SU-DHL-6 (cell line): ENCODE measurements at regions not wholly inside any gene's neighbourhood (a gene's known extent, or its start where the extent isn't known, plus 50 kb on each side); places are given as distances from the start of the nearest gene placed in this dataset.

ENCODE experiments used
- H2AFZ ChIP-seq: fragments of 200-600 bp; sonication (generic); 2 replicates; pipeline ENCODE4 v1.6.1; 2014; ENCODE audit warnings: low read depth, mild to moderate bottlenecking, moderate library complexity, mixed read lengths, antibody characterized with exemption, low read length; ENCODE audit not compliant: severe bottlenecking
- H3F3A ChIP-seq: fragments of 200-600 bp; shearing (Covaris generic); 2 replicates; pipeline ENCODE4 v1.6.0; 2016; ENCODE audit warnings: antibody characterized with exemption, mild to moderate bottlenecking; ENCODE audit not compliant: insufficient read depth
- H3K27ac ChIP-seq: fragments of 200-600 bp; sonication (generic); 2 replicates; pipeline ENCODE4 v1.5.1; 2016; ENCODE audit warnings: low read depth, mild to moderate bottlenecking, low read length, moderate library complexity, mixed read lengths
- H3K27me3 ChIP-seq: fragments of 200-600 bp; sonication (generic), shearing (Covaris generic); 2 replicates; pipeline ENCODE4 v1.6.0; 2014; ENCODE audit warnings: mild to moderate bottlenecking, low read length
- H3K36me3 ChIP-seq: fragments of 200-600 bp; sonication (generic); 2 replicates; pipeline ENCODE4 v1.6.1; 2014; ENCODE audit warnings: mild to moderate bottlenecking, low read length, mixed read lengths
- H3K4me2 ChIP-seq: fragments of 300-600, 200-600 bp; shearing (Covaris generic), sonication (generic); 2 replicates; pipeline ENCODE4 v1.6.0; 2014; ENCODE audit warnings: low read length, low read depth, mild to moderate bottlenecking; ENCODE audit not compliant: poor library complexity, severe bottlenecking
- H3K4me3 ChIP-seq: fragments of 200-600 bp; sonication (generic); 2 replicates; pipeline ENCODE4 v1.5.1; 2014; ENCODE audit warnings: antibody characterized with exemption, low read length, mild to moderate bottlenecking, mixed read lengths; ENCODE audit not compliant: insufficient read depth, poor library complexity, severe bottlenecking
- H3K79me2 ChIP-seq: fragments of 200-600 bp; sonication (generic); 2 replicates; pipeline ENCODE4 v1.6.1; 2014; ENCODE audit warnings: mild to moderate bottlenecking, low read length, moderate library complexity; ENCODE audit not compliant: insufficient read depth
- H3K9ac ChIP-seq: fragments of 200-600 bp; sonication (generic); 2 replicates; pipeline ENCODE4 v1.7.0; 2014; ENCODE audit warnings: mild to moderate bottlenecking, low read length
- H3K9me2 ChIP-seq: fragments of 200-600 bp; sonication (generic); replicated peaks from 2 replicates; pipeline ENCODE4 v1.6.1; 2014; ENCODE audit warnings: low read length; ENCODE audit not compliant: insufficient read depth
- H3K9me3 ChIP-seq: fragments of 200-600 bp; sonication (generic); 2 replicates; pipeline ENCODE4 v1.6.1; 2014; ENCODE audit warnings: low read length, mixed read lengths; ENCODE audit not compliant: insufficient read depth
- H4K20me1 ChIP-seq: fragments of 200-600 bp; sonication (generic); 2 replicates; pipeline ENCODE4 v1.6.1; 2014; ENCODE audit warnings: low read depth, mild to moderate bottlenecking, antibody characterized with exemption, low read length, moderate library complexity, mixed read lengths
- CTCF ChIP-seq: fragments of 200-600 bp; sonication (generic); IDR thresholded peaks from one replicate; pipeline ENCODE4 v1.5.1; 2017; ENCODE audit warnings: antibody characterized with exemption, mild to moderate bottlenecking, low read length, moderate library complexity; ENCODE audit not compliant: insufficient read depth, poor library complexity, severe bottlenecking
- EZH2phosphoT487 ChIP-seq: fragments of 200-600 bp; sonication (generic), shearing (Covaris generic); conservative IDR thresholded peaks from 2 replicates; pipeline ENCODE4 v1.6.1; 2018; ENCODE audit warnings: mild to moderate bottlenecking, antibody characterized with exemption, low read length, moderate library complexity, mixed read lengths

- Histone ChIP-seq H3K36me3 (no peaks in the 10 kb centered on the region), H3K4me3 (no peak overlapping the region), H3K4me2 (no peak overlapping the region), H3K79me2 (no peaks in the 10 kb centered on the region), H2AFZ (no peak overlapping the region), H3K9ac (no peak overlapping the region), H4K20me1 (no peaks in the 10 kb centered on the region), H3K9me2 (0 out of 2 replicates have a peak, but pooled peaks cover 2% of the 10 kb centered on the region), H3K27ac (no peak overlapping the region), H3K9me3 (no peaks in the 10 kb centered on the region), H3K27me3 (no peaks in the 10 kb centered on the region), H3F3A (no peaks in the 10 kb centered on the region)
- TF ChIP-seq CTCF (no peak), EZH2phosphoT487 (no peak)
These were observed 256.4 kb downstream of the SS18 start for GRCh38 chr18:25834061-25834460.

- no peaks in the 10 kb centered on the region for H3K79me2 ChIP-seq
- no peak overlapping the region for H3K4me3 ChIP-seq
- no peaks in the 10 kb centered on the region for H3K27me3 ChIP-seq
- no peaks in the 10 kb centered on the region for H3K36me3 ChIP-seq
- no peaks in the 10 kb centered on the region for H3K9me3 ChIP-seq
- H3K4me2 ChIP-seq, result no peak overlapping the region
- H3K9me2 ChIP-seq, result no peaks in the 10 kb centered on the region
- H3K9ac ChIP-seq, result no peak overlapping the region
- H3F3A ChIP-seq, result no peaks in the 10 kb centered on the region
- H3K27ac ChIP-seq, result no peak overlapping the region
- TF ChIP-seq EZH2phosphoT487 (no peak), CTCF (peak; percentile 97)
- no peak overlapping the region for H2AFZ ChIP-seq
- no peaks in the 10 kb centered on the region for H4K20me1 ChIP-seq
These were observed 258.3 kb downstream of the SS18 start for GRCh38 chr18:25832001-25832604.

DNA sequence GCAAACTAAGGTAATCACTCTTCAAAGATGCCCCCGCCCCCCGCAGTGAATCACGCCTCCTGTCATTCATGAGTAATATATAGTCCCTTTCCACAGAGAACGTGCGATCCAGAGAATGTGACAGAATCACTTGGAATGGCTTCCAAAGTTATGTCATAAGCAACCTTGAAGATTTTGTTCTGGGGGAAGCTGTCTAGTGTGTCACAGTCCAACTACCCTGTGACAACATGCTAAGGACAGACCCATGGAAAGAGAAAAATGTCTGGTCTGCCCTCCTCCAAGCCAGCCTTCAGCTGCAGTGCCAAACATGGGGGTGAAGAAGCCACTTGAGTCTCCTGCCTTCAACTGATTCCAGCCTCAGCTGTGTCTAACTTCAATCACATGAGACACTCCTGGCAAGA lies 259.1 kb downstream of the SS18 start:
- Histone ChIP-seq H3K27ac (no peak overlapping the region), H3F3A (no peaks in the 10 kb centered on the region), H3K4me2 (no peak overlapping the region), H4K20me1 (no peaks in the 10 kb centered on the region), H3K27me3 (no peaks in the 10 kb centered on the region), H3K9me2 (no peaks in the 10 kb centered on the region), H3K79me2 (no peaks in the 10 kb centered on the region), H3K36me3 (no peaks in the 10 kb centered on the region), H3K9ac (no peak overlapping the region), H3K9me3 (no peaks in the 10 kb centered on the region), H2AFZ (no peak overlapping the region), H3K4me3 (no peak overlapping the region)
- TF ChIP-seq CTCF, result no peak
- no peak for TF ChIP-seq EZH2phosphoT487
